Subcutaneous abdominal adipose tissue (tissue), 5 donors: ENCODE measurements at regions not wholly inside any gene's neighbourhood (a gene's known extent, or its start where the extent isn't known, plus 50 kb on each side); places are given as distances from the start of the nearest gene placed in this dataset.

Experiments
- H3K27ac ChIP-seq: one replicate; pipeline ENCODE4 v1.7.0; 2013; ENCODE audit warnings: low read depth, mild to moderate bottlenecking, inconsistent platforms, low read length, moderate library complexity
- H3K27me3 ChIP-seq, 5 donors: one replicate each; pipeline ENCODE4 v1.7.0; 2013; ENCODE audit warnings: low read length in 5 of 5, inconsistent platforms in 1 of 5; ENCODE audit not compliant: control insufficient read depth in 5 of 5, insufficient read depth in 4 of 5
- H3K36me3 ChIP-seq, 5 donors: one replicate each; pipeline ENCODE4 v1.7.0; 2013; ENCODE audit warnings: low read length in 5 of 5; ENCODE audit not compliant: control insufficient read depth in 5 of 5, insufficient read depth in 5 of 5
- H3K4me1 ChIP-seq, 5 donors: one replicate each; pipeline ENCODE4 v1.7.0; 2013; ENCODE audit warnings: low read length in 5 of 5, mild to moderate bottlenecking in 3 of 5, moderate library complexity in 1 of 5; ENCODE audit not compliant: control insufficient read depth in 5 of 5, insufficient read depth in 5 of 5
- H3K4me3 ChIP-seq, 5 donors: one replicate each; pipeline ENCODE4 v1.7.0; 2013; ENCODE audit warnings: low read length in 5 of 5, low read depth in 1 of 5
- H3K9ac ChIP-seq, 5 donors: one replicate each; pipeline ENCODE4 v1.7.0; 2013; ENCODE audit warnings: low read length in 5 of 5, mild to moderate bottlenecking in 4 of 5, moderate library complexity in 3 of 5
- H3K9me3 ChIP-seq, 5 donors: one replicate each; pipeline ENCODE4 v1.7.0; 2013; ENCODE audit warnings: low read length in 5 of 5; ENCODE audit not compliant: control insufficient read depth in 5 of 5
- donor health status: healthy.
- donor health status: healthy.
- donor health status: healthy.
- donor health status: healthy.
- donor health status: healthy.

GRCh38 chr13:60755380-60756163 is 358.6 kb downstream of the TDRD3 start:
- no peak overlapping the region for H3K27ac ChIP-seq
- H3K36me3 ChIP-seq: no peaks in the 10 kb centered on the region
- no peaks in the 10 kb centered on the region for H3K27me3 ChIP-seq
- H3K9me3 ChIP-seq: no peaks in the 10 kb centered on the region
- peaks cover 0 to 6% (median 2%) of the 10 kb centered on the region in 5 donors for H3K4me1 ChIP-seq
- H3K9ac ChIP-seq: no peak overlapping the region
- no peak overlapping the region for H3K4me3 ChIP-seq

- no peaks in the 10 kb centered on the region for H3K9me3 ChIP-seq
Measured at GRCh38 chr13:60754211-60755090, 357.4 kb downstream of the TDRD3 start.

GRCh38 chr13:60753641-60754040 is 356.6 kb downstream of the TDRD3 start:
- Histone ChIP-seq H3K9me3 (no peaks in the 10 kb centered on the region), H3K27me3 (no peaks in the 10 kb centered on the region), H3K9ac (no peak overlapping the region), H3K4me1 (peaks cover 0 to 3% (median 0%) of the 10 kb centered on the region in 5 donors), H3K4me3 (no peak overlapping the region), H3K27ac (no peak overlapping the region), H3K36me3 (no peaks in the 10 kb centered on the region)

More at GRCh38 chr13:60754211-60755090, 357.4 kb downstream of the TDRD3 start:
- Histone ChIP-seq H3K9ac (no peak overlapping the region), H3K4me3 (no peak overlapping the region), H3K27me3 (no peaks in the 10 kb centered on the region), H3K36me3 (no peaks in the 10 kb centered on the region), H3K4me1 (peaks cover 0 to 3% (median 2%) of the 10 kb centered on the region in 5 donors), H3K27ac (no peak overlapping the region)

GRCh38 chr13:60745343-60745742 is 348.3 kb downstream of the TDRD3 start:
- no peak overlapping the region for H3K4me3 ChIP-seq
- peaks cover 0 to 3% (median 0%) of the 10 kb centered on the region in 5 donors for H3K9me3 ChIP-seq
- no peak overlapping the region for H3K9ac ChIP-seq
- H3K36me3 ChIP-seq: no peaks in the 10 kb centered on the region
- H3K4me1 ChIP-seq: no peaks in the 10 kb centered on the region
- H3K27ac ChIP-seq: no peak overlapping the region
- no peaks in the 10 kb centered on the region for H3K27me3 ChIP-seq

GRCh38 chr13:60733933-60734332 is 336.9 kb downstream of the TDRD3 start:
- Histone ChIP-seq H3K36me3 (no peaks in the 10 kb centered on the region), H3K9me3 (peaks cover 0 to 5% (median 0%) of the 10 kb centered on the region in 5 donors), H3K27ac (no peak overlapping the region), H3K27me3 (no peaks in the 10 kb centered on the region), H3K4me1 (no peaks in the 10 kb centered on the region), H3K9ac (no peak overlapping the region), H3K4me3 (no peak overlapping the region)

GRCh38 chr13:60727140-60727539 is 330.1 kb downstream of the TDRD3 start:
- Histone ChIP-seq H3K9me3 (peaks cover 0 to 4% (median 0%) of the 10 kb centered on the region in 5 donors), H3K27me3 (no peaks in the 10 kb centered on the region), H3K9ac (no peak overlapping the region), H3K36me3 (no peaks in the 10 kb centered on the region), H3K27ac (no peak overlapping the region), H3K4me3 (no peak overlapping the region), H3K4me1 (no peaks in the 10 kb centered on the region)

GRCh38 chr13:60721063-60721462 is 324.0 kb downstream of the TDRD3 start:
- Histone ChIP-seq H3K27me3 (no peaks in the 10 kb centered on the region), H3K27ac (no peak overlapping the region), H3K9me3 (no peaks in the 10 kb centered on the region), H3K9ac (no peak overlapping the region), H3K4me3 (no peak overlapping the region), H3K4me1 (no peaks in the 10 kb centered on the region), H3K36me3 (no peaks in the 10 kb centered on the region)

- H3K4me3 ChIP-seq: no peak overlapping the region
- no peaks in the 10 kb centered on the region for H3K9me3 ChIP-seq
- H3K27ac ChIP-seq: no peak overlapping the region
- no peaks in the 10 kb centered on the region for H3K27me3 ChIP-seq
- no peaks in the 10 kb centered on the region for H3K36me3 ChIP-seq
- H3K9ac ChIP-seq: no peak overlapping the region
- no peaks in the 10 kb centered on the region for H3K4me1 ChIP-seq
Measured at GRCh38 chr13:60720590-60720989, 323.6 kb downstream of the TDRD3 start.

GRCh38 chr13:60716313-60716712 is 319.3 kb downstream of the TDRD3 start:
- Histone ChIP-seq H3K4me1 (no peaks in the 10 kb centered on the region), H3K27ac (no peak overlapping the region), H3K27me3 (no peaks in the 10 kb centered on the region), H3K9me3 (no peaks in the 10 kb centered on the region), H3K36me3 (no peaks in the 10 kb centered on the region), H3K9ac (no peak overlapping the region), H3K4me3 (no peak overlapping the region)

- Histone ChIP-seq H3K27me3 (no peaks in the 10 kb centered on the region), H3K27ac (no peak overlapping the region), H3K36me3 (no peaks in the 10 kb centered on the region), H3K4me3 (no peak overlapping the region), H3K9me3 (no peaks in the 10 kb centered on the region), H3K4me1 (no peaks in the 10 kb centered on the region), H3K9ac (no peak overlapping the region)
Measured at GRCh38 chr13:60707878-60708277, 310.9 kb downstream of the TDRD3 start.
